ELF-1 (cell line): ENCODE measurements at regions not wholly inside any gene's neighbourhood (a gene's known extent, or its start where the extent isn't known, plus 50 kb on each side); places are given as distances from the start of the nearest gene placed in this dataset.
A peak's percentile ranks its signal among the peaks of the same experiment; 100 is the strongest.

Source experiments
- DNase-seq: peaks from one replicate; pipeline ENCODE4 v3.0.0-alpha.2; 2016; ENCODE audit warnings: low read depth, low spot score

- no peak for DNase-seq
Observed at GRCh38 chr11:134559602-134559962, 147.5 kb upstream of the B3GAT1 start.

DNA sequence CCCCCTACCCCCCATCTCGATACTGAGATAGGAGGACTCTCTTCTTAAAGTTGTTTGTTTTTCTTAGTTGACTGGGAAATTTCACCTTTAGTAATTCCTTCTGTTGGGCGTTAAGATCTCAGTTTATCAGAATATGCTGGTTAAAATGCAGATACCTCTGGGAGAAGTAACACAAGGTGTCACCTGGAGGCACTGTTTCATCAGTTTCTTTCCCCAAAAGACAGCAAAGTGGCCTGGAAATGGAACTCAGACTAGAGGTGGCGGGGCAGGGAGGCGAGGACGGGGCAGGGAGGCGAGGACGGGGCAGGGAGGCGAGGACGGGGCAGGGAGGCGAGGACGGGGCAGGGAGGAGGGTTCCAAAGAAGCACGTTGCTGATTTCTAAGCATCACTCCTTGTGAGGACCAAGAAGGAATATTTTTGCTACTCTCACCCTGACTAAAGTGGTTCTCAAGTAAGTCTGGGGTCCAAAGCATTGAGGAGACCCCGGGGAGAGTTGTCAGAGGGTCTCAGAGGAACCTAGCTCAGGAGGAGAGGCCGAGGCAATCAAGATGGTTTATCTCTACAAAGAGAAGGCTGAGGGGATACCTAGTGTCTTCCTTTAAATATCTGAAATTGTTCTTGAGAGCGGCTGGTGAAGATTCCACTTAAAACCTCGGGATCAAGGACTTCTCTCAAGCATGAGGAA is 147.0 kb upstream of the B3GAT1 start:
- no peak for DNase-seq

DNA sequence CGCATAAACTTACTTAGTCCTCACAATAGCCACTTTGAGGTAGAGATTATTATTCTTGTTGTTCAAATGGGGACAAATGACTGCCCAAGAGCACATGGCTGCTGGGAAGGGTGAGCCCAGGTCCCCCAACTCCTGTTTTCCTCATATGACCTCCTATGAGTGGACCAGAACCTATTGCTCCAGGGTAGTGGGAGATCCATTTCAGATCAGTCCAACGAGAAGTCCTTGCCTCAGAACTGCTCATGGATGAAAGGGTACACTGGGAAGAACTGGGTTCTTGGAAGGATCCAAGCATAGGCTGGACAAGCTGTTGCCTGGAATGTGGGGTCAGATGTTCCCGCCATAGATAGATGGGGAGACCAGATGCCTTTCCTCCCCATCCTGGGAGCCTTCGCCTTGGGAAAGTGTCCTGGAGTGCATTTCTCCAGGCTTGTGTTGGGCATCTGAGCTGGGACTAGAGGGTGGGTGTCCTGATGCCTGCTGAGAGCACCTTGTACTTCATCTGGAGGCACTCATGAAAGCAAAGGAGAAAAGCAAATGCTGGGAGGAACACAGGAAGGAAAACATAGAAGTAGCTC is 146.3 kb upstream of the B3GAT1 start:
- no peak for DNase-seq

DNA sequence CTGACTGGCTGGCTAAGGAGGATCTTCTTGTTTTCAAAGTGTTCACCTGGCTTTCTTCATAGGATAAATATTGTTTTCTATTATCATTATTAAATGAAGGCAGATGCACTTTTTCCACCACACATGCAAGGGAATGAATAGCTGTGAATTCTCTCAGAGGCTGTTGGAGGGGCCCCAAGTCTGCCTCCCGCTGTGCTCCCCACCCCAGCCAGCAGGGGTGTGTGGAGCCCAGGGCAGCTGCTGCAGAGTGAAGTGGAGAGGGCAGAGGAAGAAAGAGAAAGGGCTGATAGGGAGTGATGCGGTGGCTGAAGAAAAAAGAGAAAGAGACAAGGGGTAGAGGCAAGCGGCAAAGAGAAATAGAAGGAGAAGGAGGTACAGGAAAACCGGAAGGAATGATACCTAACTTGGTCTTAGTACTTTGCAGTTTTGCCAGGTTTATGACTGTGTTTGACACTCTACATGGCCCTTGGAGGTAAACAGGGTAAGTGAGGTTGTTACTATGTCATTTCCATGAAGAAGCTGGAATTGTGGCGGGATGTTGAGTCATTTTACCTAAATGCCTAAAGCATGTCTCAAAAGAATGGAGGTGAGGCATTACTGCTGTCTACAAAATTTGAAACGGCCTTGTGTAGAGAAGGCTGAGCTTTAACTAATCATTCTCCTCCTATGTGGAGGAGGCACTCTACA is 145.7 kb upstream of the B3GAT1 start:
- no peak for DNase-seq

DNA sequence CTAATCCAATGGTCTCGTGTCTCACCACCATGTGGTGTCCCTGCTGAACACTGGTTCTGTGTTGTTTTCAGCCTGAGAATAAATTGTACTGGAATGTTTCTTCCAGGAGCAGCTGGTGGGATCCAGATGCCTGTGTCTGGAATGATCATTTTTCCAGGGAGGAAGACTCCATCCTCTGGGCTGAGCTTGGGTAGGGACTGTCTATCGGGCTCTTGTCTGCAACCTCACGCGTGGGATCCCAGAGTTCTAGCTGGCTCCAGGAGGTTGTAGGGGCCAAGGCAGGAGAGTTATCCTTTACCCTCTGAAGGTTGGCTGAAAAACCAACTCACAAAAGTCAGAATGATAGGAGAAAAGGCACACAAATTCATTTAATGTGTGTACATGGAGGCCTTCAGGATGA is 144.1 kb upstream of the B3GAT1 start:
- DNase-seq: no peak

DNA sequence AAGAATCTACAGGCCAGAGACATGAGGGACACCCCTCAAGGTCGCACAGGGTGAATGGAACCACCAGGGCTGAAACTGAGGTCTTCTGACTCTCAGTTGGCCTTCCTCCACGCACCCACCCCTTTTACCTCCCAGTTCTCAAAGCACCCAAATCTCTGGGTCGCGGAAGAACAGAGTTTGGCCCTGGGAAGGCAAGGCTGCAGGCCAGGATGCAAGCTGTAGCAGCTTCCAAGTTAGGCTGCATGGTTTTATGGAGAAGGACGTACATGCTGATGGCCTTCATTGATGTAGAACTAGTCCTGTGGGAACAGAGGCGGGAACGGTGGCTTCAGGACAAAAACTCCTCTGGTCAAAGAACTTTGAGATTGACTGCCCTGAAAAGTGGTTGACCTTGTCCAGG is 143.5 kb upstream of the B3GAT1 start:
- DNase-seq: no peak

DNA sequence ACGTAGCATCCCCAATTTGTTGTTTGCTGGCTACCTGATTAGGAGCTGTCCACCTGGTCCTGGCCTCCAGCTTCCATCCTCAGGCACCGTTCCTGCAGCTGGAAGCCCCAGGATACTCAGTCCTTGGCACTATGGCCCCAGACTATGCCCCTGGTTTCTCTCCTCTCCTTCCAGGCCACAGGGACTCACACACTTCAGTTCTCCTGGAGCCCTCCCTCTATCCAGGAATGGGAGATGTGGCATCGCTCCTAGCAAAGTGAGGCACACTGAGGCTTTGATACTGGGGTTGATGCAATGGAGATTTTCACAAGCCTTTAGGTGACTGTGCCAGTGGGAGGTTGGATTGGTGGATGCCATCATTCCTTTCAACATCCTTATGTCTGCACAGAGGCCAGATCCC is 142.8 kb upstream of the B3GAT1 start:
- DNase-seq: no peak

DNA sequence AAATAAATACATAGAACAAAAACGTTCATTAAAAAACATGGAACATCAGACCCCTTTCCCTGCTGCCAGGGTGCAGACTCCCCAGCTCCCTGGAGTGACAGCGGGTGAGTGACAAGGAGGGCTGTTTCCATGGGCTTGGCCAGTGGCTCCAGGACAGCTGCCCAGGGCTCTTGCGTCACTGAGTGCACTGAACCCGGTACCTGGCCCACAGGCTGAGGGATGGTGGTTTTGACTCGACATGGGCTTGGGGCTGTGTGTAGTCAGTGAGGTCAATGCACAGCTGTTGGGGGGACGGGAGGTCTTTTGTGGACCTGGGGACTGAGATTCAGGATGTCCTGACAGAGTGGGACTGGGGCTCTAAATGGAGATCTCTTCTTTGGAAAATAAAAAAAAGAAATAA is 142.1 kb upstream of the B3GAT1 start:
- DNase-seq: no peak

DNA sequence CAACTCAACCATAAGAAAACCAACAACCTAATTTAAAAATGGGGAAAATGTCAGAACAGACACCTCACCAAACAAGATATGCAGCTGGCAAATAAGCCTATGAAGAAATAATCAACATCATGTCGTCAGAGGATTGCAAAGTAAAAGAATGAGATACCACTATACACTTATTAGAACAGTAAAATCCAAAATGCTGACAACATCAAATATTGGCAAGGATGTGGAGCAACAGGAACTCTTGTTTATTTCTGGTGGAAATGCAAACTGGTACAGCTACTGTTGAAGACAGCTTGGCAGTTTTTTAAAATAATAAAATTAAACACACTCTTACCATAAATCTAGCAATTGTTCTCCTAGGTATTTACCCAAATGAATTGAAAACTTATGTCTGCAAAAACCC is 140.7 kb upstream of the B3GAT1 start:
- DNase-seq: no peak

DNA sequence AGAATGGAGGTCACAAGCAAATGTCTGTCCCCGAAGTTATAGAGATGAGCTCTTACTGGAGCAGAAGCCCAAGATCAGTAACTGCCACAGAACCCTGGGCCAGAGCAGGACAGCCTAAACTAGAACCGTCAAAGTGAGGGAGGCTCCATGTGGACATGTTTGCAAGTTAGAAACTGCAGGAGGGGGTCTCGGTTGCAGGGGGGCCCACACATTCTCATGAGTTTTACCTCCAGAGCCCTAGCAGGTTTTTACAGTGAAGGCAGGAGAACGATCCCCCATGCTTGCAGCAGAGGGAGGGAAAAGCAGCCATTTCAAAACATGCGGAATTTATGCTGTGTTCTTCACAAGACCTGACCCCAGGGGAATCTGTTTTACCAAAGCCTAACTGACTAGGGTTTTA is 133.5 kb upstream of the B3GAT1 start:
- DNase-seq: no peak

DNA sequence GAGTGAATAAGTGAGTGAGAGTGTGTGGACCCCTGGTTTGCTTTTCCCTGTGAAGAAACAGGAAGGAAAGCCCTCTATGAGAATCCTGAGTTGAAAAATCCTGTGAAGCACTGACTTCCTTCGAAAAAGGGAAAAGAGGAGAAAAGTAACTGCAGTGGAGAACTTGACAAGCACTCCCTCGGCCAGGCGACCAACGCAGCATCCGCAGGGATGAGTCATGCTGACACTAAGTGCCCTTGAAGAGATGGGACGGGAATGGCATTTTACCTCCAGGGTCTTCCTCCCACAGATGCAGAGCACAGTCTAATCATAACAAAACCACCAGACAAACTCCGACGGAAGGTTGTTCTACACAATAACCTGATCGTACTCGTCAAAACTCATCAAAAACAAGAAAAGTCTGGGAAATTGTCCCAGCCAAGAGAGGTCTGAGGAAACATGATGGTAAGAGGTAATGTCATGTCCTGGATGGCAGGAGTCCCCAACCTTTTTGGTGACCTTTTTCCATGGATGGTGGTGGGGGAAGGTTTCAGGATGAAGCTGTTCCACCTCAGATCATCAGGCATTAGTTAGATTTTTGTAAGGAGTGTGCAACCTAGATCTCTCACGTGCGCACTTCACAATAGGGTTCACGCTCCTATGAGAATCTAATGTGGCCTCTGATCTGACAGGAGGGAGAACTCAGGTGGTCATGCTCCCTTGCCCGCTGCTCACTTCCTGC is 132.2 kb upstream of the B3GAT1 start:
- DNase-seq: peak; percentile 43

DNA sequence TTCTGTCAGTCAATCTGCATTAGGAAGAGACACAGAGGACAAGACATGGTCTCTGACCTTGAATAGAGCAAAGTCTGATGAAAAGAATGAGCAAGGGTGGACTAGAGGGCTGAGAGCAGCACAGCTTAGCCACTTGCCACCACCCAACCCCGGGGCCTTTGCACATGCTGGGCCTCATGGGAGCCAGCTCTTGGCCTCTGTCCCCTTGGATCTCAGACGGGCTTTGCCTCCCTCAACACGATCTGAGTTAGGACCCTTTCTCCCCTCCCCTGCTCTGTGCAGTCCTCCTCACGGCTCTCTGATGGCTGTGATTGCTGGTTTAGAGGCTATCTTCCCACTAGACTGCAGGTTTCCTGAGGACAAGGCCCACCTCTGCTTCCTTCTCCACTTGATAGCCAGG is 131.6 kb upstream of the B3GAT1 start:
- no peak for DNase-seq

- DNase-seq: no peak
Observed at GRCh38 chr11:134543241-134543640, 131.2 kb upstream of the B3GAT1 start.

DNA sequence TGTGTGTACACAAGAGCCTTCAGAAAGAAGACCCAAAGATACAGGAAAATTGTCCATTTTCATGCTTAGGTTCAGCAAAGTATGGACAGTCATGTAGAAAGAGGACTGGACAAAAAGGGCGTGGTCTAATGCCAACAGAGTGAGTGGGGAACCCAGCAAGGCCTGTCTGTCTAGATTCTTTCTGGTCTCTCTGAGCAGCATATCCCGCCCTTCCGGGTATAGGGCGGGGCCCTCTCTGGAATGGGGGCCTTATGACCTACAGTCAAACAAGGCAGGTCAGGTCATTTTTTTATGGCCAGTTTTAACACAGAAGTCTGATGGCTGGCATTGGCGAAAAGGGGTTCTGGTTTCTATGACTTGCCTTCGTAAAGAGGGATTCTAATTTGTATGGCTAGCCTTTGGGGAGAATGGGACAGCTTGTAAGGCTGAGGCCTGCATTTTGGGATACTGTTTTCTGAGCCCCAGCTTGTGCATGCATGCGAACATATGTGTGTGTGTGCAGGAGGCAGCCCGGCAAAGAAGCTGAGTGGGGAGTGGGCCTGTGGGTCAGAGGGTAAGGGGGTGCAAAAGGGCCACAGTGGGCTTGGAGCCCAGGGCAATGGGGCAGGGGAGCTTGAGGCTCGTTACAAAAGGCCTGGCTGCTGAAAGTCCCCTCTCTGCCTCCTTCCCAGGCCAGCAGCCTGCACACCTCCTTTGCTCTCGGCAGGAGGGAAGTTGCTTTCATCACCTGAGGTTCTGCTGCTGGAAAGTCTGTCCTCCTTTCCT is 130.5 kb upstream of the B3GAT1 start:
- peak; percentile 41 for DNase-seq

DNA sequence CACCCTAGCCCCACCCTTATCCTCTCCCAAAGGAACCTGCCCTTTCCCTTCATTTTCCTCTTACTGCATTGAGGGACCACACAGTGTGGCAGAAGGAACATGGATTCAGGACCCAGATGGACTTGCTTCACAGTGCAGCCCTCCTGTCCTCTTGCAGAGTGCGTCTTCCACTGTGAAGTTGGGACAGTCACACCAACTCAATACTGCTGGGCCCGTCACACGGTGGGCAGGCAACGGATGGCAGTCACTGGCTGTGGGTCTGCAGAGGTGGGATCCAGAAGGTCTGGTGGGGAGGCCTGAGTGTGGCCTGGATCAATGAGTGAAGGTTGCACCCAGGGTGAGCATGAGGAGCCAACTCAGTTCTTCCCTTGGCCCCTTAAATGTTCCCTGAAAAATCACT is 129.9 kb upstream of the B3GAT1 start:
- no peak for DNase-seq

DNA sequence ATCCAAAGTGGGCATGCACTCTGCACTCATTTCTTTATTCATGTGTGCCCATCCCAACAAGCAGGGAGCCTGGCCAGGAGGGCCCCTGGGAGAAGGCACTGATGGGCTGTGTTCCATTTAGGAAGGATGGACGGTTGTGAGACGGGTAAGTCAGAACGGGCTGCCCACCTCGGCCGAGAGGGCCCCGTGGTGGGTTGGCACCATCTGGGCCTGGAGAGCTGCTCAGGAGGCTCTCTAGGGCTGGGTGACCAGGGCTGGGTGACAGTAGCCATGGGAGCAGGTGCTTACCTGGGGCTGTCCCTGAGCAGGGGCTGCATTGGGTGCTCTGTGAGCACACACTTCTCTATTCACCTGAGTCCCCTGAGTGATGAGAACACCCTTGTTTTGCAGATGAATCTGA is 129.3 kb upstream of the B3GAT1 start:
- no peak for DNase-seq

DNA sequence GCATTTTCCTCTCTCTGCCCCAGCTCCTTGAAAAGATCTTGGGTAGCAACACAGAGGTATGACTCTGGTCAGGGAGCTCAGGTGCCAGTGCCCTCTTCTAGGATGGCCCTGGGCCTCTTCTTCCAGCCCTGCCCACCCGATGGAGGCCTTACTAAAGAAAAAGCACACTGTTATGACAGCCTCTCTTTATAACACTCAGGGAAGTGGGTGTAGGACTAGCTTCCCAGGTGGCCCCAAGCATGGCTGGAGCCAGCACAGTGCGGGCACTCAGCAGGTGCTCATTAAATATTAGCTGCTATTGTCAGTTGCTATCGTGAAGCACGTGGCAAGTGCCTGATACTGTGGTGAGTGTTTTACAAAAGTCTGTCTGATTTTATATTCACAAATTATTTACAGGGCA is 127.2 kb upstream of the B3GAT1 start:
- DNase-seq: no peak

GRCh38 chr11:134538742-134539141 is 126.7 kb upstream of the B3GAT1 start:
- no peak for DNase-seq

GRCh38 chr11:134537941-134538340 is 125.9 kb upstream of the B3GAT1 start:
- no peak for DNase-seq

DNA sequence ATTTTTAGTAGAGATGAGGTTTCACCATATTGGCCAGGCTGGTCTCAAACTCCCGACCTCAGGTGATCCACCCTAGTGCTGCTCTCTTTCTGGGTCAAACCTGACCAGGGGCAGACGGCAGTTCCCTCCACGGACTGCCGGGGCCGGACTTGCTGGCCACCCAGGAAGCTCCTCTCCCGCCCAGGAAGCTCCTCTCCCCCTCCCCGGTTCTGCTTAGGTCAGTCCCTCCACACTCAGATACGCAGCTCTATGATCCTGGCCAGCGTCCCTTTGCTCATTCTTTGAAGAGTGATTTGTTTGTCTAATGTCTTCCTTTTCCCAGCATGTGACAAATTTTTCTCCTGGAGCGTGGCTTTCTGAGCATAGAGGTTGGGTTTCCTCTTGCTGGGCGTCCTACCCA is 125.3 kb upstream of the B3GAT1 start:
- DNase-seq: no peak

- no peak for DNase-seq
Observed at GRCh38 chr11:134536677-134537076, 124.6 kb upstream of the B3GAT1 start.

DNA sequence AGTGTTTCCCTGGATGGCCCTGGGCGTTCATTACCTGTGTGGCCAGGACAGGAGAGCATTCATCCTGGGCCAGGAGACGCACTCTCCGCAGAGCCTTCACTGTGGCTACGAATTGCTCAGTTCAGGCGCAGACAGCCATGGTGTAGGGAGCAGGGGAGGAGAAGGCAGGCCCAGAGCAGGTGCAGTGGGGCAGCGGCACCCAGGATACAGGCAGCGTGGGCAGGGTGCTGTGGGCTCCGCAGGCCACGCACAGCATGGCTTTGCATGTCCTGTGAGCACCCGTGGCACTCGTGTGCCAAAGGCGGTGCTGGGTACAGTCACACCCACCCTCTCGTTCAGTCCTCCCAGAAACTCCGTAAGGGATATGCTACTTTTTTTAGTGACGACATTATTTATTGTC is 124.2 kb upstream of the B3GAT1 start:
- no peak for DNase-seq
